ENCODE measurements at regions not wholly inside any gene's neighbourhood (a gene's known extent, or its start where the extent isn't known, plus 50 kb on each side); places are given as distances from the start of the nearest gene placed in this dataset.

DNA sequence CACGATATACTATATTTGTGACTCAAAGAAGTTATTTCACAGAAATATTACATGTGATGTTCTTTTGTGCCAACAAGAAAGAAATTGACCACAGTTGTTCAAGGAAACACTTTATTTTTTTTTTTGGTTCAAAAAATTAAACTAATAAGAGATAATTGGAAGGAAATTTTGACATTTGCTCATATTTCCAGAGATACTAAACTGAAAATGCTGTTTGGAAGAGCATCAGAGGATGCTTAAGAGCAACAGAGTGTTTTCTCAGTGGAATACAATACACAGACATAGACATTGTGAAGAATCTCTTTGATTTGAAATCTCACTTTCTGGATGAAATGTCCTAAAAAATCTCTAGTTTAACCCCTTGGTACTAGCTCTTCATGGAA lies 760.4 kb upstream of the CXADR start:
- H3K27me3 Mint-ChIP-seq (ENCODE audit: insufficient read depth) = no peaks in the 10 kb centered on the region
- H3K27ac Mint-ChIP-seq = no peak overlapping the region
- intact Hi-C loops (cut with micrococcal nuclease) = no loop called here
- H3K4me1 Mint-ChIP-seq (ENCODE audit: low read depth) = no peaks in the 10 kb centered on the region
- no peak overlapping the region for H3K4me3 Mint-ChIP-seq
- peaks cover 24% of the 10 kb centered on the region for H3K9me3 Mint-ChIP-seq
- no peak for DNase-seq (ENCODE audit: low spot score)
- H3K36me3 Mint-ChIP-seq (ENCODE audit: low read depth) = no peaks in the 10 kb centered on the region

DNA sequence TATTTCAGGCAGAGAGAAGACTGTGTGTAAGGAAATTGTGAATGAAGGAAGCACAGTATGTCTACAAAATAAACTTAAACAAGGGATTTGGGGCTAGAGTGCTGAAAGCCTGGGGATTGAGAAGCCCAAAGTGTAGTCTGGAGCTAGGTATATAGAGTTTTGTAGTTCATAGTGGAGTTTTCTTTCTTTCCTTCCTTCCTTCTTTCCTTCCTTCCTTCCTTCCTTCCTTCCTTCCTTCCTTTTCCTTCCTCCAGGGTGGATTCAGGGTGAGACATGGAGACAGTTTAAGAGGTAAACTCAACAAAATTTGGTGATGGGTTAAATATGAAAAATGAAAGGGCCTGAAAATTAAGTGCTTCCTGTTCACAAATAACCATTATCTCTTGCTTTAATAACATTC lies 757.8 kb upstream of the CXADR start:
- no peak for DNase-seq (ENCODE audit: low spot score)
- Mint-ChIP-seq H3K4me3 (no peak overlapping the region), H3K27ac (no peak overlapping the region), H3K4me1 (ENCODE audit: low read depth) (no peaks in the 10 kb centered on the region), H3K27me3 (ENCODE audit: insufficient read depth) (no peaks in the 10 kb centered on the region), H3K36me3 (ENCODE audit: low read depth) (no peaks in the 10 kb centered on the region), H3K9me3 (peaks cover 15% of the 10 kb centered on the region)
- intact Hi-C loops (cut with micrococcal nuclease) = no loop called here

DNA sequence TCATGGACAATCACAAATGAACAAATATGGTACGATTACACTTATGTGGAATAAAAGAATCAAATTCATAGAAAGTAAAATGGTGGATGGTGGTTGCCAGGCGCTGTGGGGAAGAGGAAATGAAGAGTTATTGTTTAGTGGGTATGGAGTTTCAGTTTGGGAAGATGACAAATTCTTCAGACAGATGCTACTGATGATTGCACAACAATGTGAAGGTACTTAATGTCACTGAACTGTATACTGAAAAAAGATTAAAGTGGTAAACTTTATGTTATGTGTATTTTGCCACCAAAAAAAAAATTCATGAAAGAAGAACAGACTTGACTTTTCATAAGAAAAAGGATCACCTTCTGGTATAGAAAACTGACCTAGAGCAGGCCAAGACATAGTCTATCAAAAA lies 745.6 kb upstream of the CXADR start:
- no peaks in the 10 kb centered on the region for H3K4me1 Mint-ChIP-seq (ENCODE audit: low read depth)
- H3K4me3 Mint-ChIP-seq = no peak overlapping the region
- intact Hi-C loops (cut with micrococcal nuclease) = no loop called here
- H3K27me3 Mint-ChIP-seq (ENCODE audit: insufficient read depth) = no peaks in the 10 kb centered on the region
- no peak overlapping the region for H3K27ac Mint-ChIP-seq
- peaks cover 22% of the 10 kb centered on the region for H3K9me3 Mint-ChIP-seq
- no peaks in the 10 kb centered on the region for H3K36me3 Mint-ChIP-seq (ENCODE audit: low read depth)
- no peak for DNase-seq (ENCODE audit: low spot score)

GRCh38 chr21:16768096-16768495 lies 744.7 kb upstream of the CXADR start:
- DNase-seq (ENCODE audit: low spot score) = no peak
- Mint-ChIP-seq H3K4me1 (ENCODE audit: low read depth) (no peaks in the 10 kb centered on the region), H3K4me3 (no peak overlapping the region), H3K9me3 (peaks cover 23% of the 10 kb centered on the region), H3K27me3 (ENCODE audit: insufficient read depth) (no peaks in the 10 kb centered on the region), H3K27ac (no peak overlapping the region), H3K36me3 (ENCODE audit: low read depth) (no peaks in the 10 kb centered on the region)
- intact Hi-C loops (cut with micrococcal nuclease) = no loop called here

DNA sequence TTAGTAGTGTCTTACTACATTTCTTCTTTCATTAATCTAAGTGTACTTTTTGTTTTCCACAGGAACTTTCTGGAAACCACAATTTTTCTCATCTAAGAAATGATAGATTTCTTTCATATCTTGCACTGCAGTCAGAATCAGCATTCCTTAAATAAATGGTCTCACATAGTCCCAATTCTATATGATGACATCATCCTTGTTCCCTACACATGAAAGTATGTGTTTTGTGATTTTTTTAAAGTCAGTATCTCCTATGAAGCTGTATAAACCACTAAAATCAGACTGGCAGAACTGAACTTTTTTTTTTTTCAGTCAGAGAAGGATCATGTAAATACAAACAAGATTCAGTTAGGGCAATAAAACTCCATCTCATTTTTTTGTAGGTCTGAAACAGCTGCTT lies 742.6 kb upstream of the CXADR start:
- Mint-ChIP-seq H3K4me1 (ENCODE audit: low read depth) (no peaks in the 10 kb centered on the region), H3K4me3 (no peak overlapping the region), H3K27me3 (ENCODE audit: insufficient read depth) (no peaks in the 10 kb centered on the region), H3K27ac (no peak overlapping the region), H3K9me3 (peaks cover 23% of the 10 kb centered on the region), H3K36me3 (ENCODE audit: low read depth) (no peaks in the 10 kb centered on the region)
- intact Hi-C loops (cut with micrococcal nuclease) = no loop called here
- DNase-seq (ENCODE audit: low spot score) = no peak

DNA sequence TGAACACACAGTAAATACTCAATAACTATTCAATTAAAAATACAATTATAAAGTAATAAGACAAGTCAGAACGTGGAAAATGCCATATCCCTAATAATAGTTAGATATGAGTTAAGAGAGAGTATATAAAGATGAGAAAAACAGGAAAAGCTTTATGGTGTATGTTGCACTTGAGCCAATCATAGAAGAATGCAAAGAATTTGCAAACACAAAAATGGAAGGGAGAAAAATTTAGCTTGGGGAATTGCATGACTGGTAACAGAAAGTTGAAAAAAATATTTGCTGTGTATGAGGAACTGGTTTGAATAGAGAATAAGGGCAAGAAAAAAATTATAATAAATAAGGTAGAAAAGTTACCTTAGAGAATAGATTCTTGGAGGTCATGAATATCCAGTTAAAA lies 739.6 kb upstream of the CXADR start:
- DNase-seq (ENCODE audit: low spot score) = no peak
- Mint-ChIP-seq H3K27ac (no peak overlapping the region), H3K27me3 (ENCODE audit: insufficient read depth) (no peaks in the 10 kb centered on the region), H3K9me3 (peaks cover 19% of the 10 kb centered on the region), H3K36me3 (ENCODE audit: low read depth) (no peaks in the 10 kb centered on the region), H3K4me1 (ENCODE audit: low read depth) (no peaks in the 10 kb centered on the region), H3K4me3 (no peak overlapping the region)
- intact Hi-C loops (cut with micrococcal nuclease) = no loop called here

- Mint-ChIP-seq H3K36me3 (ENCODE audit: low read depth) (no peaks in the 10 kb centered on the region), H3K27me3 (ENCODE audit: insufficient read depth) (no peaks in the 10 kb centered on the region), H3K9me3 (peaks cover 24% of the 10 kb centered on the region), H3K4me3 (no peak overlapping the region), H3K4me1 (ENCODE audit: low read depth) (no peaks in the 10 kb centered on the region), H3K27ac (no peak overlapping the region)
- intact Hi-C loops (cut with micrococcal nuclease) = no loop called here
- DNase-seq (ENCODE audit: low spot score) = no peak
Measured at GRCh38 chr21:16775076-16775475, 737.8 kb upstream of the CXADR start.

- intact Hi-C loops (cut with micrococcal nuclease) = no loop called here
- H3K27ac Mint-ChIP-seq = no peak overlapping the region
- H3K4me1 Mint-ChIP-seq (ENCODE audit: low read depth) = no peaks in the 10 kb centered on the region
- no peak overlapping the region for H3K4me3 Mint-ChIP-seq
- DNase-seq (ENCODE audit: low spot score) = no peak
- H3K27me3 Mint-ChIP-seq (ENCODE audit: insufficient read depth) = no peaks in the 10 kb centered on the region
- H3K36me3 Mint-ChIP-seq (ENCODE audit: low read depth) = no peaks in the 10 kb centered on the region
- H3K9me3 Mint-ChIP-seq = peaks cover 34% of the 10 kb centered on the region
Measured at GRCh38 chr21:16777041-16777720, 735.7 kb upstream of the CXADR start.

DNA sequence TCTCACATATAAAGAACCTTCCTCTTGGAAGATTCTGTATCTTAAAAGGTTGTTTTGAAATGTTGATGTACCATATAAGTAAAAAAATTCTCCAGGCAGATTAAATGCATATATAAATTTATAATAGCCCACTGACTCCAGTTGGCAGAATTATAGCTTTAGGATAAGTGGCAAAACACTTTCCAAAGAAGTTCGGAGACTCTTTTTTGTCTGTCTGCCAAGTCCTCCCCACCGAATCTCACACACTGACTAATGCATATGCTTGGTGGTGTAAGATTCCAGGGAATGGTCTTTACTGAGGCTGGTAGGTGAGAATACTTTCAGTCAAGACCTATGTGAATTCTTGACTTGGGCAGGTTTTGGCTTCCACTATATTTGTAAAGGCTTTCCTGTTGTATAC lies 724.3 kb upstream of the CXADR start:
- H3K4me1 Mint-ChIP-seq (ENCODE audit: low read depth) = no peaks in the 10 kb centered on the region
- DNase-seq (ENCODE audit: low spot score) = no peak
- no peaks in the 10 kb centered on the region for H3K36me3 Mint-ChIP-seq (ENCODE audit: low read depth)
- H3K27me3 Mint-ChIP-seq (ENCODE audit: insufficient read depth) = no peaks in the 10 kb centered on the region
- H3K27ac Mint-ChIP-seq = no peak overlapping the region
- no peak overlapping the region for H3K4me3 Mint-ChIP-seq
- peaks cover 24% of the 10 kb centered on the region for H3K9me3 Mint-ChIP-seq
- intact Hi-C loops (cut with micrococcal nuclease) = no loop called here

DNA sequence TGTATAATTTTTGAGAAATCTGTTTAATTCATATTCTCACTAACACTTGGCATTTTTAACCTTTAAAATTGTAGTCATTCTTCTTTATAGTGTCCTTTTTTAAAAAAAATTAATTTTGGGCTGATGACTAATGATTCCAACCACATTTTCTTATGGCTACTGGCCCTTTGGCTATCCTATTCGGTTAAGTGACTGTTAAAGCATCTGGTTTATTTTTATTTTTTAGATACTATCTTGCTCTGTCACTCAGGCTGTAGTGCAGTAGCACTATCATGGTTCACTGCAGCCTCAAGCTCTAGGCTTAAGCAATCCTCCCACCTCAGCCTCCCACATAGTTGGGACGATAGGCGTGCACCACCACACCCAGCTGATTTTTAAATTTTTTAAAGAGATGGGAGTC lies 723.2 kb upstream of the CXADR start:
- no peak overlapping the region for H3K27ac Mint-ChIP-seq
- H3K27me3 Mint-ChIP-seq (ENCODE audit: insufficient read depth) = no peaks in the 10 kb centered on the region
- intact Hi-C loops (cut with micrococcal nuclease) = no loop called here
- H3K4me3 Mint-ChIP-seq = no peak overlapping the region
- no peak for DNase-seq (ENCODE audit: low spot score)
- H3K36me3 Mint-ChIP-seq (ENCODE audit: low read depth) = no peaks in the 10 kb centered on the region
- no peaks in the 10 kb centered on the region for H3K4me1 Mint-ChIP-seq (ENCODE audit: low read depth)
- H3K9me3 Mint-ChIP-seq = peaks cover 16% of the 10 kb centered on the region

DNA sequence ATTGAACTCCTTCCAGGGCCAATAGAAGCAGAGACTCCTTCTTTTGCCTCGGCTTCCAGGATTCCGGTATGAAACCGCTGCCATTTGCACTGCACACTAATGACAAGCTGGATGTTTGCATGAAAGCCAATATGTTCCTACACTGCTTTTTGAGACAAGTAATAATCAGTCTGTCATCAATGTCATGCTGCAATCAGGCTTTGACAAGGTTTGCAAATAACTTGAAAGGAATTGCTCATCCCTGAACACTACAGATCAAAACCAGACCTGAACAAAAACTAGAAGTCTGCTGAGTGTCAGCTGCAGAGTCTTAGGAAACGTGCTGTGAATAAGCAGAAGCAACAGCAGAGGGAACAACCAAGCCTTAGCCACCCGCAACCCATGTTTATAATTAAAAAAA lies 720.7 kb upstream of the CXADR start:
- intact Hi-C loops (cut with micrococcal nuclease) = no loop called here
- DNase-seq (ENCODE audit: low spot score) = no peak
- Mint-ChIP-seq H3K27me3 (ENCODE audit: insufficient read depth) (no peaks in the 10 kb centered on the region), H3K9me3 (peaks cover 5% of the 10 kb centered on the region), H3K4me3 (no peak overlapping the region), H3K4me1 (ENCODE audit: low read depth) (no peaks in the 10 kb centered on the region), H3K27ac (no peak overlapping the region), H3K36me3 (ENCODE audit: low read depth) (no peaks in the 10 kb centered on the region)

DNA sequence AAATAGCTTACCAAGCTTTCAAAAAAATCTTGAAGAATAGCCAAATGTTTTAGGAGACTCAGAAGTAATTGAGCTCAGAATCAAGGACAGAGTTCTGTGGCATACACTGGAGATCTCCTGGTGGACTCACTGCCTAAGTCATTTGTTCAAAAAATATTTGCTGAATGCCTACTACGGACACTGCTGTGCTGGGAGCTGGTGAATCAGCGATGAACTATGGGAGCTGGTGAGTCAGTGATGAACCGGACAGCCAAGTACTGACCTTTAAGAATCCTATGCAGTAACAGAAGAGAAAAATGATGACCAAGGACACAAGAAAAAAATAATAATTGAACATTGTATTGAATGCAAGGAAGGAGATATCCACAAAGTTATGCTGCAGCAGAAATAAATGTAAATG lies 717.9 kb upstream of the CXADR start:
- no peak for DNase-seq (ENCODE audit: low spot score)
- intact Hi-C loops (cut with micrococcal nuclease) = no loop called here
- Mint-ChIP-seq H3K4me3 (no peak overlapping the region), H3K4me1 (ENCODE audit: low read depth) (no peaks in the 10 kb centered on the region), H3K36me3 (ENCODE audit: low read depth) (no peaks in the 10 kb centered on the region), H3K27ac (no peak overlapping the region), H3K27me3 (ENCODE audit: insufficient read depth) (no peaks in the 10 kb centered on the region), H3K9me3 (peaks cover 10% of the 10 kb centered on the region)

- H3K9me3 Mint-ChIP-seq = peaks cover 20% of the 10 kb centered on the region
- no peak overlapping the region for H3K4me3 Mint-ChIP-seq
- no peak overlapping the region for H3K27ac Mint-ChIP-seq
- no peaks in the 10 kb centered on the region for H3K36me3 Mint-ChIP-seq (ENCODE audit: low read depth)
- H3K4me1 Mint-ChIP-seq (ENCODE audit: low read depth) = no peaks in the 10 kb centered on the region
- no peak for DNase-seq (ENCODE audit: low spot score)
- H3K27me3 Mint-ChIP-seq (ENCODE audit: insufficient read depth) = no peaks in the 10 kb centered on the region
- intact Hi-C loops (cut with micrococcal nuclease) = no loop called here
Measured at GRCh38 chr21:16796776-16797175, 716.1 kb upstream of the CXADR start.

DNA sequence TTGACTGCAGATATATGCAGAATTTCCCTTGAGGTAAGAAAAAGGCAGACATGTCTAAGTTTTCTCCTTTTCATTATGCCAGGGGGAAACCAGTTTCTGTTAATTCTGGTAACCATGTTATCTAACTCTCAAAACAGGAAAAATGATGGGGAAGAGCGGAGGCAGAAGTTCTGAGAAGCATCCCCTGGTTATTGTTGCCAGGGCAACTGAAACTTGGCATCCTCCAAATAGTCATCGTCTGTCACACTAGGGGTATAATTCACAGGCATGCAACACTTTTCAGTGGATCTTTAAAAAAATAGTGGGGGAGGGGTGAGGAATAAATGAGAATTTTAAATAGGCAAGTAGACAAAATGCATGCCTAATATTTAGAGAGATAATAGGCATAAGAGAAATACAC lies 715.3 kb upstream of the CXADR start:
- Mint-ChIP-seq H3K4me1 (ENCODE audit: low read depth) (no peaks in the 10 kb centered on the region), H3K9me3 (peaks cover 24% of the 10 kb centered on the region), H3K27me3 (ENCODE audit: insufficient read depth) (no peaks in the 10 kb centered on the region), H3K4me3 (no peak overlapping the region), H3K36me3 (ENCODE audit: low read depth) (no peaks in the 10 kb centered on the region), H3K27ac (no peak overlapping the region)
- intact Hi-C loops (cut with micrococcal nuclease) = no loop called here
- DNase-seq (ENCODE audit: low spot score) = no peak

Measured in activated T-helper 1 cell treated with anti-CD3 and anti-CD28 coated beads, Interleukin-12 subunit alpha, Interleukin-12 subunit beta, Interleukin-2, Interleukin-4 antibody, amounts not matched to agents 30 ng/mL and 10 ng/mL and 1 ng/mL, durations not matched to agents 14 hours and 24 hours and 36 hours (primary cell).